ENCODE measurements at regions not wholly inside any gene's neighbourhood (a gene's known extent, or its start where the extent isn't known, plus 50 kb on each side); places are given as distances from the start of the nearest gene placed in this dataset.

GRCh38 chr3:117408811-117409210 is 699.2 kb downstream of the TUSC7 start:
- H3K27ac ChIP-seq, result no peak overlapping the region
- no peaks in the 10 kb centered on the region for H3K4me1 ChIP-seq
- no peak for TF ChIP-seq POLR2A (IDR thresholded peaks at IDR 0.05)
- TF ChIP-seq CTCF (IDR thresholded peaks at IDR 0.05), result no peak
- no peaks in the 10 kb centered on the region for H3K36me3 ChIP-seq
- intact Hi-C loops (cut with DNase I), result no loop called here
- no peak for DNase-seq
- no peak for ATAC-seq
- no peak overlapping the region for H3K4me3 ChIP-seq
- no peaks in the 10 kb centered on the region for H3K27me3 ChIP-seq
- H3K9me3 ChIP-seq, result no peaks in the 10 kb centered on the region

- intact Hi-C loops (cut with DNase I), result no loop called here
- Histone ChIP-seq H3K4me3 (no peak overlapping the region), H3K9me3 (no peaks in the 10 kb centered on the region), H3K27me3 (no peaks in the 10 kb centered on the region), H3K36me3 (no peaks in the 10 kb centered on the region), H3K27ac (no peak overlapping the region), H3K4me1 (no peaks in the 10 kb centered on the region)
- no peak for TF ChIP-seq POLR2A (IDR thresholded peaks at IDR 0.05)
- TF ChIP-seq CTCF (IDR thresholded peaks at IDR 0.05), result no peak
- no CpG with 5 or more reads among the region's 1 CpG for WGBS (ENCODE audit: insufficient coverage, low coverage, low lambda C conversion rate, missing lambda C conversion rate)
- no peak for DNase-seq
- no peak for ATAC-seq
Observed at GRCh38 chr3:117409256-117409655, 699.7 kb downstream of the TUSC7 start.

- 65% methylated on average over 3 of the region's 3 CpGs for WGBS (ENCODE audit: insufficient coverage, low coverage, low lambda C conversion rate, missing lambda C conversion rate)
- intact Hi-C loops (cut with DNase I), result no loop called here
- no peaks in the 10 kb centered on the region for H3K27me3 ChIP-seq
Observed at GRCh38 chr3:117409701-117410459, 700.3 kb downstream of the TUSC7 start.

GRCh38 chr3:117411971-117412370 is 702.4 kb downstream of the TUSC7 start:
- DNase-seq (no peak), ATAC-seq (no peak)
- Histone ChIP-seq H3K9me3 (no peaks in the 10 kb centered on the region), H3K36me3 (no peaks in the 10 kb centered on the region), H3K4me3 (no peak overlapping the region), H3K4me1 (no peaks in the 10 kb centered on the region), H3K27ac (no peak overlapping the region), H3K27me3 (no peaks in the 10 kb centered on the region)
- TF ChIP-seq POLR2A (IDR thresholded peaks at IDR 0.05) (no peak), CTCF (IDR thresholded peaks at IDR 0.05) (no peak)
- intact Hi-C loops (cut with DNase I), result no loop called here
- 26% methylated on average over 4 of the region's 4 CpGs for WGBS (ENCODE audit: insufficient coverage, low coverage, low lambda C conversion rate, missing lambda C conversion rate)

More at GRCh38 chr3:117409701-117410459, 700.3 kb downstream of the TUSC7 start:
- DNase-seq (no peak), ATAC-seq (no peak)
- H3K27ac ChIP-seq, result no peak overlapping the region
- no peaks in the 10 kb centered on the region for H3K36me3 ChIP-seq
- no peaks in the 10 kb centered on the region for H3K9me3 ChIP-seq
- H3K4me3 ChIP-seq, result no peak overlapping the region
- no peaks in the 10 kb centered on the region for H3K4me1 ChIP-seq
- TF ChIP-seq POLR2A (IDR thresholded peaks at IDR 0.05) (no peak), CTCF (IDR thresholded peaks at IDR 0.05) (no peak)

Data from right lobe of liver (tissue), 6 donors.